Daoy (cell line): ENCODE measurements at regions not wholly inside any gene's neighbourhood (a gene's known extent, or its start where the extent isn't known, plus 50 kb on each side); places are given as distances from the start of the nearest gene placed in this dataset.
"Not testable (repeated sequence)": the region's sequence is repeated elsewhere in the genome, so short reads cannot be mapped to it uniquely, and the experiment has no call there.

Experiments
- DNase-seq: peaks from one replicate; pipeline ENCODE4 v3.0.0-alpha.2; 2015; ENCODE audit warnings: low read depth

- no peak for DNase-seq
Observed at GRCh38 chr2:7377916-7378569, 460.8 kb downstream of the RNF144A start.

GRCh38 chr2:7378591-7378990, 461.4 kb downstream of the RNF144A start:
- DNase-seq: no peak

- no peak for DNase-seq
Observed at GRCh38 chr2:7379799-7380198, 462.6 kb downstream of the RNF144A start.

DNA sequence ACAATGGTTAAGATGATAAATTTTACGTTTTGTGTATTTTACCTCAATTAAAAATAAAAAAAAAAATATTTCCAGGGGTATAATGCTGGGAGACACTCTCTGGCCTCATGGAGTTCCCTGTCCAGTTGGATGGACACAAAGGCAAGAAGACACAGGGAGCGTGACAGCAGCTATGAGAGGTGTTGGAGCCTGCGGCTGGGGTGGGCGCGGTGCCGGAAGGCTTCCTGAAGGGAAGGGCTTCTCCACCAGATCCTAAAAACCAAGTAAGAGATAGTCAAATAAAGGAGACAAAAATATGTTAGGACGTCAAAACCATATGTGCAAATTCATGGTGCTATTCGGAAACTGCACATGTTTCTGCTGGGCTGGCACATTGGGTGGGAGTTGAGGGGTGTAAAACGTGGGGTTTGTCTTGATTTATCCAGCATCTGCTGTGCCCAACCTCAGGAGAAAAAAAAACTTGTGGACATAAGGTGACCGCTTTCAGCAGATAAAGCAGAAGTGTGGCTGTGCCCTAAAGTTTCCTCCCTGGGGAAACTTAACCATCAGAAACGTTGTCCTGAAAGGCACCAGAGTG, 467.6 kb downstream of the RNF144A start:
- no peak for DNase-seq

DNA sequence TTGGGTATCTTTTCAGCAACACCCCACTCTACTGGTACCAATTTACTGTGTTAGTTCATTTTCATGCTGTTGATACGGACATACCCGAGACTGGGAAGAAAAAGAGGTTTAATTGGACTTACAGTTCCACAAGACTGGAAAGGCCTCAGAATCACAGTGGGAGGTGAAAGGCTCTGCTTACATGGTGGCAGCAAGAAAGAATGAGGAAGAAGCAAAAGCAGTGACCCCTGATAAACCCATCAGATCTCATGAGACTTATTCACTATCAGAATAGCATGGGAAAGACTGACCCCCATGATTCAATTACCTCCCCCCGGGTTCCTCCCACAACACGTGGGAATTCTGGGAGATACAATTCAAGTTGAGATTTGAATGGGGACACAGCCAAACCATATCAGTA, 473.1 kb downstream of the RNF144A start:
- DNase-seq: not testable (repeated sequence)

- no peak for DNase-seq
Observed at GRCh38 chr2:7392076-7392787, 475.0 kb downstream of the RNF144A start.

- no peak for DNase-seq
Observed at GRCh38 chr2:7394195-7394594, 477.0 kb downstream of the RNF144A start.

DNA sequence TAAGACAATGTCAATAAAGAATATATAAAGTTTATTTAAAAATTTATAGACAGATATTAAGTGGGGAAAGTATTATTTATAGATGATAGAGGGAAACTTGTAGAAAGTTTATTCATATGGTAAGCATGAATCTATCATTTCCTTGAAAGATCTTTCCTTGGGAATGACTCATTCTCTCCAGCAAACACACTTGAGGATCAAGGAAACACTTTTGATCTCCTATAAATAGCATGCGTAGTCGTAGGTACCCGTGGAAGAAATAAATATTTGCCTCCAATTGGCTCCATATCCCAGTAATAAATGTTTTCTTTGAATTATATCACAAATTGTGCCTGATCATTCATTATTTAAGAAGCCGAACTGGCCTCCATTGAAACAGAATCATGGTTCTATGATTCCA, 483.4 kb downstream of the RNF144A start:
- no peak for DNase-seq

DNA sequence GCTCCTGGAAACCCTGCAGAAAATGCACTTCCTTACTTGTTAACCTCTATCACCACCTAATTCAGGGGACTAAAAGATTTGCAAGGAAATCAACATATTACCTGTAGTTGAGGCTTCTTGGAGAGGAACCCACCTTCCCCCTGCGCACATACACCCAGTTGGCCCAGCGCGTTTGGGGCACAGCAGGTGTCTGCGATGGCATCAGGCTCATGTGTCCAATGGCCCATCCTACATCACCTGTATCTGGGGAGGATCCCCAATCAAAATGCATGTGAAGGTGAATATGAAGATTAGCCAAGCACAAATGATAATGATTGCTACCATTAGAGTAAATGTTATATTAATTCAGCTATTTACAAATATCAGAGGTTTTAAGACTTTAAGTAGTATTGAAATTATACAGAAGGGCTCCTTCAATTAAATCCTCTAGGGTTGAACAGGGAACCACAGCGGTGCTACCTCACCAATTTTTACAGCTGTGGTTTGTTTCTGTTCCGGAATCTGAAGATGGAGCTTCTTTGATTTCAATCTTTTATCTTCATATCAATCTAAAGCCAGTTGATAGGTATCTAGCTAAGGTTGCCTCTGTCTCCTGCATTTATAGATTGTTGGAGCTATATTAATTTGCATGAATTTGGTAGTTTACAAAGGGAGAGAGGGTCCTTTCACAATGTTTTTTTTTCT, 486.0 kb downstream of the RNF144A start:
- DNase-seq: no peak

GRCh38 chr2:7405861-7406715, 488.9 kb downstream of the RNF144A start:
- no peak for DNase-seq

GRCh38 chr2:7407001-7407400, 489.8 kb downstream of the RNF144A start:
- DNase-seq: no peak

GRCh38 chr2:7407906-7408680, 490.9 kb downstream of the RNF144A start:
- no peak for DNase-seq

DNA sequence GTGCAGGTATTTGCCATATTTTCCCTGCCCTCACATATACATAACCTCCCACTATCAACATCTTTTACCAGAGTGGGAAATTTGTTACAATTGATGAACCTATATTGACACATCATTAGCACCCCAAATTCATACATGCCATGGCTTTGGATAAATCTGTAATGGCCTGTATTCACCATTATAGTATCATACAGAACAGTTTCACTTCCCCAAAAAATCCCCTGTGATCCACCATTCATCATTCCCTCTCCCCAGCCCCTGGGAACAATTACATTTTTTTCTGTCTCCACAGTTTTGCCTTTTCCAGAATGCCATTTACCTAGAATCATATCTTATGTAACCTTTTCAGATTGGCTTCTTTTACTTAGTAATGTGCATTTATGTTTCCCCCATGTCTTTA, 494.5 kb downstream of the RNF144A start:
- no peak for DNase-seq

GRCh38 chr2:7417845-7418742, 500.9 kb downstream of the RNF144A start:
- no peak for DNase-seq

- DNase-seq: no peak
Observed at GRCh38 chr2:7419186-7419585, 502.0 kb downstream of the RNF144A start.

DNA sequence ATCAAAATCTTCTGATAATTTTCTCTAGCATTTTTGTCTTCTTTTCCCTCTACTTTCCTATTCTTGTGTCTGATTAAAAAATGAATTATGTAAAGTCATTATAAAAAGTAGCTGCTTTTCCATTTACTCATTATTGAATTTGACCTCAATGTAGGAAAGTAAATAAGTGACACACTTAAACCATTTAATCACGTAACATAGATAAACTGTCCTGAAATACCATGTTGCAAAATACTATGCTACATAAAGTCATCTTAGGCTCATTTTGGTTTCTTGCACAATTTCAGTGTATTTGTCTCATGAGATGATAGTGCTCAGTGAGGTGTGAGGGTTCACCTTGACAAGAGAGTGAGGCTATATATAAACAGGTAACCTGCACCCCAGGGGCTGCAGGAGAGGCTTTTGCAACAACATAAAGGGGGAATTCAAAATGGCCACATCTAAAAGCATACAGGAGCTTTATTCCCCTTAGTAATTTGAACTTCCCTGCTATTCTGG, 502.7 kb downstream of the RNF144A start:
- no peak for DNase-seq

GRCh38 chr2:7420530-7420929, 503.3 kb downstream of the RNF144A start:
- no peak for DNase-seq

DNA sequence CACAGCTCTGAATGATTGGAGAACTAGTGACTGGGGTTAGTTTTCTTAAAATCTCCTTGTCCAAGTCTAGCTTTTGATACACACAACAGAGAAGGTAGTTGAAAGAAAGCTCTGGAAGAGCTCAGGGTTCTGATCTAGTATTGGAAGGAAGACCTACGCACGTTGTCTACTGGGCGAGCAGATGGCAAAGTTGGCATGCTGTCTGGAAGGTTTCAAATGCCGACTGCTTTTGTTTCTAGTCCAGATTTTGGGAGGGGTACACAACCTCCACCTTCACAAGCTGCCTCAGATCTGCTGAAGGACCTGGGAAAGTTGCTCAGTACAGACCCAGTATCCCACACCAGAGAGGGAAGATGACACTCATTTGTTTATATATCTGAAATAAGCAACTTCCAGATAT, 507.3 kb downstream of the RNF144A start:
- no peak for DNase-seq

DNA sequence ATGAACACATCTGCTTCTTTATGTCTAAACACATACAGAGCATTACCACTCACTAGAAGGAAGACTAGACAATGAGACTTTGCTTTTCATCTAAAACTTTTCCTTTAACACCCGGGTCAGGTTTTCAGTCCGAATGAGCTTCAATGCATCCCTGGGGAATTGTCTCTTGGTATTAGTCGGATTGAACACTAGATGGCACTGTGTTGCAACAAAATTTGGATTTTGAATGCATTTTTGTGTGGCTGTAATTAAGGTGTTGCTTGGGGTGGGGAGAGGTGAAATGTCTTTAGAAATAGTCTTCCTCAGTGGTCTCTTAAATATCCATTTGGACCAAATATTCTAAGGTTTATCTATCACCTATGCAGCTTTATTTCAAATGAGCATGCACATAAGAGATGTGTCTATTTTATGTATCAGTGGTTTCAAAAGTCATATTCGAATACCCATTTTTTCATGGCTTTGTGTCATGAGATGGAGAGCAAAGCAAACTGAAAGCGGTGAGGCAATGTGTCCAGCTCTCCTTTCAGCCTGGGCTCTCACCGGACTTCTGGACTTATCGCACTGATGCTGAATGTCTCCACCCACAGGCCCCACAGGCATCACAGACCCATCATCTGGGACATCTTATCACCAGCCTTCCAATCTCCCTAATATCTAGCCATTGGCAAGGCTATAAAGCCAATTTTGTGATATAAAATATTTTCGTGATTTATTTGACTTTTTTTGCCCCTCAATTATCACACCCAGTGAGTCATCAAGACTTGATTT, 510.3 kb downstream of the RNF144A start:
- peak; percentile 20 for DNase-seq
